GM18907 (cell line): ENCODE measurements at regions not wholly inside any gene's neighbourhood (a gene's known extent, or its start where the extent isn't known, plus 50 kb on each side); places are given as distances from the start of the nearest gene placed in this dataset.
"Not testable (repeated sequence)": the region's sequence is repeated elsewhere in the genome, so short reads cannot be mapped to it uniquely, and the experiment has no call there.

Experiments used
- ATAC-seq: cut with Tn5 transposase; IDR thresholded peaks from one replicate; pipeline ENCODE4 v1.9.1; 2021; ENCODE audit warnings: mild to moderate bottlenecking, moderate library complexity; ENCODE audit not compliant: unreplicated experiment

- no peak for ATAC-seq
These were observed 173.1 kb upstream of the ID2 start for GRCh38 chr2:8508766-8509165.

GRCh38 chr2:8509621-8510020 lies 172.2 kb upstream of the ID2 start:
- no peak for ATAC-seq

GRCh38 chr2:8510055-8510454 lies 171.8 kb upstream of the ID2 start:
- not testable (repeated sequence) for ATAC-seq

GRCh38 chr2:8510519-8510918 lies 171.3 kb upstream of the ID2 start:
- ATAC-seq, result no peak

- ATAC-seq, result no peak
These were observed 169.8 kb upstream of the ID2 start for GRCh38 chr2:8511868-8512612.

GRCh38 chr2:8513601-8514273 lies 168.1 kb upstream of the ID2 start:
- ATAC-seq, result no peak

- no peak for ATAC-seq
These were observed 167.6 kb upstream of the ID2 start for GRCh38 chr2:8514274-8514662.

GRCh38 chr2:8514796-8515758 lies 166.8 kb upstream of the ID2 start:
- ATAC-seq, result peak; percentile 67

- peak; percentile 48 for ATAC-seq
These were observed 165.9 kb upstream of the ID2 start for GRCh38 chr2:8515864-8516533.

- ATAC-seq, result no peak
These were observed 163.9 kb upstream of the ID2 start for GRCh38 chr2:8517850-8518498.

- ATAC-seq, result no peak
These were observed 162.7 kb upstream of the ID2 start for GRCh38 chr2:8518979-8519668.

- no peak for ATAC-seq
These were observed 161.0 kb upstream of the ID2 start for GRCh38 chr2:8520791-8521344.

- ATAC-seq, result no peak
These were observed 159.2 kb upstream of the ID2 start for GRCh38 chr2:8522687-8523086.

GRCh38 chr2:8524388-8524787 lies 157.5 kb upstream of the ID2 start:
- no peak for ATAC-seq

- no peak for ATAC-seq
These were observed 157.0 kb upstream of the ID2 start for GRCh38 chr2:8524823-8525222.

GRCh38 chr2:8525236-8525581 lies 156.6 kb upstream of the ID2 start:
- ATAC-seq, result no peak

GRCh38 chr2:8525582-8526402 lies 156.1 kb upstream of the ID2 start:
- ATAC-seq, result peak; percentile 72

- no peak for ATAC-seq
These were observed 155.5 kb upstream of the ID2 start for GRCh38 chr2:8526403-8526696.

- ATAC-seq, result no peak
These were observed 154.8 kb upstream of the ID2 start for GRCh38 chr2:8527031-8527430.
